ENCODE measurements at regions not wholly inside any gene's neighbourhood (a gene's known extent, or its start where the extent isn't known, plus 50 kb on each side); places are given as distances from the start of the nearest gene placed in this dataset.
"Not testable (repeated sequence)": the region's sequence is repeated elsewhere in the genome, so short reads cannot be mapped to it uniquely, and the experiment has no call there.

DNA sequence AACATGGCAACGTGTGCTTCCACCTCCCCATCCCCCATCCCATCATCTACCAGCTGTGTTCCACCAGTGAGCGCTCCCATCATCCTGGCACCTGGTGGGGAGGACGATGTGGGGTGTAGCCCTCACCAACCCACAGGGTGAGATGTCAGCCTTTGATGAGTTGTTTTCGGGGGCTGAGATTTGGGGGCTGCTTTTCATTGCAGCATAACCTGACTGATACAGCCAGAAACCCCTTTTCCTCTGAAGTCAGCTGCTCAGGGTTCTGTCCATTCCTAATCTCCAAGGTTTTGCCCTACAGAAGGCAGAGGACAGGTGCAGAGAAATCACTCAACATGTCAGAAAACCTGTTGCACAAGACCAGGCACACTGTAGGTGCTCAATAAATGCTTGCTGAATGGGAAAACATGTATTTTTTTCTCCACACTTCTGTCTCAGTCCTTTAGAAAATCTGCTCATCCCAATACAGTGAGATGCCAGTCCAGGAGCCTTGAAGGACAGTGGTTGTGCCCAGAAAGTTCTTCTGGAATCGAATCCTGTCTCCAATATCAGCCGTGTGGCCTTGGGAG is 239.8 kb downstream of the RBM19 start:
- DNase-seq, result no peak

DNA sequence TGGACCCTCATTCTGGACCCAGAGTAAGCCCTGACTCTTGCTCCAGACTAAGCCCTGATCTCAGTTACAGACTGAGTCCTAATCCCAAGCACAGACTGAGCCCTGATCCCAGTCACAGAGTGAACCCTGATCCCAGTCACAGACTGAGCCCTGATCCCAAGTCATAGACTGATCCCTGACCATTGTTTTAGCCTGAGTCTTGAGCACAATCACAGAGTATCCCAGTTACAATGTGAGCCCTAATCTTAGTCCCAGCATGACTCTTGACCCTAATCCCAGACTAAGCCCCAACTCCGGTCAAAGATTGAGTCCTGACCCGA is 240.6 kb downstream of the RBM19 start:
- no peak for DNase-seq

DNA sequence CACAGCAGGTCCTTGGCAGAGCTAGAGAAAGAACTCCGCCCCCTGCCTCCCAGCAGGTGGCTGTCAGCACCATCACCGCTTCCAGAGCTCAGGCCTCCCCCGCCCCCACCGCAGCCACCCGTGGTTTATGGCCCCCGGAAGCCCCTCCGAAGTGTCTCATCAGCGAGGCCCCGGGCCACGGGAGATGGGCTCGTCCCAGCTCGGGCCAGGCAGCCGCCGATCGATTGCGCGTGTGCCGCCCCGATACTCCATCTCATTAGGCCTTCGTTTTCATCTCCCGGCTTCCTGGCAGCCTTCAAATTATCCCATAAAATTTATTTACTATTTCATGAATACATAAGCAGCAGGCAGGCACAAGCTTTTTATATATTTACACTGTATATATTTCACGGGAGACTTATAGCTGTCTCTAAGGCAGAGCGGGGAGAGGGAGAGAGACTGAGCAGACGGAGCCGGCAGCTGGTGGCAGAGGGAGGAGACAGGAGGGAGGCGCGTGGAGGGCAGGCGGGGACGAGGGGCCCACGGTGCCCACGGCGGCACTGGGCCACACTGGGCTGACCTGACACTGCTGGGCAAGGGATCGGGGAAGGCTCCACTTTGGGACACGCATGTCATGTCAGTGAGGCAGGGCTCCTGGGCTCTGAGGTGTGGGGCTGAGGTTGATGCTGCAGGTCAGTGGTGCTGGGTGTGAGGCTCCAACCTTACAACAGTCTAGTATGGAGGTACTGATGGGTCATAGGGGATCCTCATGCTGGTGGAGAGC is 241.2 kb downstream of the RBM19 start:
- DNase-seq, result peak; percentile 22

GRCh38 chr12:113723631-113724030 is 242.5 kb downstream of the RBM19 start:
- no peak for DNase-seq

- DNase-seq, result no peak
Measured at GRCh38 chr12:113722747-113723146, 243.4 kb downstream of the RBM19 start.

- DNase-seq, result no peak
Measured at GRCh38 chr12:113720629-113721028, 245.5 kb downstream of the RBM19 start.

GRCh38 chr12:113719911-113720591 is 246.1 kb downstream of the RBM19 start:
- no peak for DNase-seq

DNA sequence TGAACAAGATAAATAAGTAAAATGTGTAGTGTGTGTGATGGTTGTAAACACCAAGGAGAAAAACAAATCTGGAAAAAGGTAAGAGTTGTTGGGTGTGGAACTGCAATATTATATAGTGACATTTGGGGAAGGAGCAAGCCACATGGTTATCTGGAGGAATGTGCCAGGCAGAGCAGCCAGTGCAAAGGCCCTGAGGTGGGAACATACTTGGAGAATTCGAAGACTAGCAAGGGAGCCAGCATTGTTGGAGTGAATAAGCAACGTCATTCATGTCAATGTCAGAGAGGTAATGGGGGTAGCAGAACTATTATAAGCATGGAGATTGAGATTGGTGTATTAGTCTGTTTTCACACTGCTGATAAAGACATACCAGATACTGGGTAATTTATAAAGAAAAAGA is 241.5 kb upstream of the LHX5 start:
- no peak for DNase-seq

- no peak for DNase-seq
Measured at GRCh38 chr12:113712481-113712880, 240.8 kb upstream of the LHX5 start.

DNA sequence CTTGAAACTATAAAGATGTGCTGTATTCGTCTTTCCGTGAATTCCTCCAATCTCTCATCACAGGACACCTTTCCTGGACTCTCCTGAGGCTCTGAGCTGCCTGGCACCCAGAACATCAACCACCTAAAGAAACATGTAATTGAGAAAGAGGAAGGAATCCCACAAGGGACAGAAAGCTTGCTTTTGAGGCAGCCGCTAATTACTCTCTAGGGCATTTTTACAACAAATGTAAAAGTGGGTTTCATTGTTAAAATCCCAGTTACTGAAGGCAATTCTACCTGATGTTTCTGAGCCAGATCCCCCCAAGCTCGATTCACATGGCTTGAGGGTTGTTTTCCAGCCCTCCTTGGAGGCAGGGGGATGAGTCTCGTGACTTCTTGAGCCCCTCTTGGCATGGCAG is 238.5 kb upstream of the LHX5 start:
- no peak for DNase-seq

DNA sequence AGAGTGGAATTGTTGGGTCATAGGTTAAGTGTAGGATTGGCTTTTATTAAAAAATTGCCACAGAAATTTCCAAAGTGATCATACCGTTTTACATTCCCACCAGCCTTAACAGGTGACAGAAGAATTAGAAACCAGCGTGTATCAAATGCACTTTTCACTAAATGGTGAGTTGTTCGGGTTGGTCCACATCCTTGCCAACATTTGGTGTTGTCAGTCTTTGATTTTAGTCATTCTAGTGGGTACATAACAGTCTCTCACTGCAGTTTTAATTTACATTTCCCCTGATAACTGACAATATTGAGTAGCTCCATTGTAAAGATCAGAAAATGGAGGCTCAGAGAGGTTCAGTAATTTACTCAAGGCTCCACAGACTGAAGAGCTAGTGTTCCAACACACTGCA is 237.8 kb upstream of the LHX5 start:
- no peak for DNase-seq

DNA sequence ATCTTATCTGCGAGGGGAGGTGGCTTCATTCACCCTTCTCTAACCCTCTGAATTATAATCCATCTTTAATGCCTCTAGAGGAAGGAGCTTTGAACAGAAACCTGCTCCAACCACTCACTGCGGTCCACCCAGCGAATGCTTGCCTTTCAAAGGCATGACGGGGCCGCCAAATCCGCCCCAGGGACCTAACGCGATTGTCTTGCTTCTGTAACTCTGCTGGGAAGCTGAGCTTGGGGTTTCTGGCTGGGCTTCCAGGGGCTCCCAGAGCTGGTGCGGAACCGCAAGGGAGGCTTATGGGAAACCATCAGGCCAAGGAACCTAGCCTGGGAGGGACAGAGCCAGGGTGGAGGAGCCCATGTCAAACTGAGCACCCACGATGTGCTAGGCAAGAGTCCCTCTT is 231.2 kb upstream of the LHX5 start:
- no peak for DNase-seq

DNA sequence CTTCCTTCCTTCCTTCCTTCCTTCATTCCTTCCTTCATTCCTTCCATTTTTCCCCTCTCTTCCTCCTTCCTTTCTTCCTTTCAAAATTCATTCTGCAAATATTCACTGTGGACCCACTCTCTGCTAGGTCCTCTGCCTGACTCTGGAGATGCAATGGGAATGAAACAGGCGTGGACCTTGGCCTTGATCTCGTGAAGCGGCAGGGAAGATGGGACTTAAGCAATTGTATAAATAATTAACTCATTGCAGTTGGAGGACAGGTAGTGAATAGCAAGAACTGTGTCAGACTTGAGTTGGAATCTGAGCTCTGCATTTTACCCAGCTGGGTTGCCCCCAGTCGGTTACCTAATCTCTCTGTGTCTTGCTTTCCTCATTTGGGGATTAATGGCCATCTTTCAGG is 230.6 kb upstream of the LHX5 start:
- DNase-seq, result no peak

DNA sequence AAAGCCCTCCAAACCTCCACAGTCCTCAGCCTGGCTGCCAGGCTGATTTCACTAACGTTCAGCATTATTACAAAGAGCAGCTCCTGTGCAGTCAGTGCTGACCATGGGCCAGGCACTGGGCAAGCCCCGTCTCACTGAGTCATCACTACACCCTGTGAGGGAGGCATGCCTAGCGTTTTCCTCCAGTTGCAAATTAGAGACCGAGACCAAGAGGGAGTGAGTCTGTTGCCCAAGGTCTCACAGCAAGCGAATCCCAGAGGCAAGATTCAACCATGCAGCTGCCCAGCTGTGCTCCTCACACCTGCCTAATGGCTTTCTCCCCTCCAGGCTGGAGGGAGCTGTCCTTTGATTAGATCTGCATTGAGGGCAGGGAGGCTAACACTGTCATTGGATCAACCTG is 229.3 kb upstream of the LHX5 start:
- no peak for DNase-seq

DNA sequence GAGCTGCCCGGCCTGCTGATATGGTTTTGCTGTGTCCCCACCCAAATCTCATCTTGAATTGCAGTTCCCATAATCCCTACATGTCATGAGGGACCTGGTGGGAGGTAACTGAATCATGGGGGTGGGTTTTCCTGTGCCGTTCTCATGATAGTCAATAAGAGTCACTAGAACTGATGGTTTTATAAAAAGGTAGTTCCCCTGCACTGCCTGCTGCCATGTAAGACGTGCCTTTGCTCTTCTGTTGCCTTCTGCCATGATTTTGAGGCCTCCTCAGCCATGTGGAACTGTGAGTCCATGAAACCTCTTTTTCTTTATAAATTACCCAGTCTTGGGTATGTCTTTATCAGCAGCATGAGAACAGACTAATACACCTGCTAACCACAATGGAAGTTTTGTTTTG is 228.3 kb upstream of the LHX5 start:
- DNase-seq, result not testable (repeated sequence)

- DNase-seq, result no peak
Measured at GRCh38 chr12:113698510-113698858, 226.8 kb upstream of the LHX5 start.

GRCh38 chr12:113697651-113698509 is 226.2 kb upstream of the LHX5 start:
- DNase-seq, result no peak

- no peak for DNase-seq
Measured at GRCh38 chr12:113697104-113697503, 225.4 kb upstream of the LHX5 start.

GRCh38 chr12:113693693-113694092 is 222.0 kb upstream of the LHX5 start:
- DNase-seq, result no peak

- no peak for DNase-seq
Measured at GRCh38 chr12:113689047-113689610, 217.5 kb upstream of the LHX5 start.

GRCh38 chr12:113688313-113688712 is 216.6 kb upstream of the LHX5 start:
- no peak for DNase-seq

GRCh38 chr12:113684908-113685782 is 213.5 kb upstream of the LHX5 start:
- DNase-seq, result no peak
